ENCODE measurements at regions not wholly inside any gene's neighbourhood (a gene's known extent, or its start where the extent isn't known, plus 50 kb on each side); places are given as distances from the start of the nearest gene placed in this dataset.
A peak's percentile ranks its signal among the peaks of the same experiment; 100 is the strongest.

- TF ChIP-seq CTCF (IDR thresholded peaks at IDR 0.05; ENCODE audit: poor library complexity, severe bottlenecking) (no peak), POLR2AphosphoS5 (IDR thresholded peaks at IDR 0.05) (peak; percentile 96), RAD21 (conservative IDR thresholded peaks at IDR 0.05) (peak; percentile 29), EZH2 (IDR thresholded peaks at IDR 0.05; ENCODE audit: borderline replicate concordance, insufficient read depth, low read length, poor library complexity, severe bottlenecking) (no peak)
Measured at GRCh38 chr14:25908277-25909044, 689.4 kb downstream of the NOVA1 start.

Measured in neural cell (in vitro differentiated cells).